ENCODE measurements at regions not wholly inside any gene's neighbourhood (a gene's known extent, or its start where the extent isn't known, plus 50 kb on each side); places are given as distances from the start of the nearest gene placed in this dataset.

GRCh38 chr11:70614034-70614681 lies 215.8 kb downstream of the CTTN start:
- Histone ChIP-seq H3K36me3 (ENCODE audit: low read depth) (no peaks in the 10 kb centered on the region), H3K4me1 (ENCODE audit: insufficient read depth) (no peaks in the 10 kb centered on the region), H3K9me3 (ENCODE audit: low read depth) (no peaks in the 10 kb centered on the region), H3K4me2 (ENCODE audit: unreplicated experiment) (no peak overlapping the region), H3K27ac (no peak overlapping the region), H3K4me3 (no peak overlapping the region), H4K20me1 (ENCODE audit: insufficient read depth) (no peaks in the 10 kb centered on the region), H3K27me3 (replicated peaks; ENCODE audit: insufficient read depth) (no peaks in the 10 kb centered on the region; the same call in 1 of the 2 replicates), H3K9me2 (ENCODE audit: insufficient read depth) (no peaks in the 10 kb centered on the region), H3K9ac (no peak overlapping the region), H3K79me2 (ENCODE audit: insufficient read depth) (no peaks in the 10 kb centered on the region), H3F3A (ENCODE audit: insufficient read depth) (no peaks in the 10 kb centered on the region), H2AFZ (no peak overlapping the region)
- DNase-seq: no peak
- WGBS, 2 experiments (ENCODE audit: low coverage in 1 of 2, low lambda C conversion rate in 2 of 2, missing lambda C conversion rate in 2 of 2): 38 to 39% methylated on average over 7 of the region's 7 CpGs
- in situ Hi-C loops (cut with MboI): no loop called here
- TF ChIP-seq EZH2 (IDR thresholded peaks at IDR 0.05; ENCODE audit: insufficient read depth, poor library complexity, severe bottlenecking) (no peak), EZH2phosphoT487 (IDR thresholded peaks at IDR 0.05; ENCODE audit: insufficient read depth, low read depth) (no peak)

- in situ Hi-C loops (cut with MboI): no loop called here
- Histone ChIP-seq H3F3A (ENCODE audit: insufficient read depth) (no peaks in the 10 kb centered on the region), H4K20me1 (ENCODE audit: insufficient read depth) (no peaks in the 10 kb centered on the region), H3K9me3 (ENCODE audit: low read depth) (no peaks in the 10 kb centered on the region), H3K9me2 (ENCODE audit: insufficient read depth) (no peaks in the 10 kb centered on the region), H3K27ac (no peak overlapping the region), H3K9ac (no peak overlapping the region), H3K4me3 (no peak overlapping the region), H3K79me2 (ENCODE audit: insufficient read depth) (no peaks in the 10 kb centered on the region), H3K4me1 (ENCODE audit: insufficient read depth) (no peaks in the 10 kb centered on the region), H3K4me2 (ENCODE audit: unreplicated experiment) (no peak overlapping the region), H2AFZ (no peak overlapping the region), H3K36me3 (ENCODE audit: low read depth) (no peaks in the 10 kb centered on the region), H3K27me3 (replicated peaks; ENCODE audit: insufficient read depth) (no peaks in the 10 kb centered on the region; the same call in 1 of the 2 replicates)
- TF ChIP-seq EZH2 (IDR thresholded peaks at IDR 0.05; ENCODE audit: insufficient read depth, poor library complexity, severe bottlenecking) (no peak), EZH2phosphoT487 (IDR thresholded peaks at IDR 0.05; ENCODE audit: insufficient read depth, low read depth) (no peak)
- WGBS, 2 experiments (ENCODE audit: low coverage in 1 of 2, low lambda C conversion rate in 2 of 2, missing lambda C conversion rate in 2 of 2): 65 to 68% methylated on average over 18 of the region's 18 CpGs
- no peak for DNase-seq
Observed at GRCh38 chr11:70615036-70615875, 216.9 kb downstream of the CTTN start.

GRCh38 chr11:70616317-70616716 lies 218.0 kb downstream of the CTTN start:
- no peak for DNase-seq
- no peak overlapping the region for H2AFZ ChIP-seq
- in situ Hi-C loops (cut with MboI): no loop called here
- H3K4me3 ChIP-seq: no peak overlapping the region
- H3K27me3 ChIP-seq (replicated peaks; ENCODE audit: insufficient read depth): no peaks in the 10 kb centered on the region
- no peaks in the 10 kb centered on the region for H3K36me3 ChIP-seq (ENCODE audit: low read depth)
- 32 to 49% methylated on average over 7 of the region's 7 CpGs for WGBS, 2 experiments (ENCODE audit: low coverage in 1 of 2, low lambda C conversion rate in 2 of 2, missing lambda C conversion rate in 2 of 2)
- no peak overlapping the region for H3K4me2 ChIP-seq (ENCODE audit: unreplicated experiment)
- no peaks in the 10 kb centered on the region for H3K79me2 ChIP-seq (ENCODE audit: insufficient read depth)
- TF ChIP-seq EZH2 (IDR thresholded peaks at IDR 0.05; ENCODE audit: insufficient read depth, poor library complexity, severe bottlenecking) (no peak), EZH2phosphoT487 (IDR thresholded peaks at IDR 0.05; ENCODE audit: insufficient read depth, low read depth) (no peak)
- no peaks in the 10 kb centered on the region for H3K9me2 ChIP-seq (ENCODE audit: insufficient read depth)
- H3K9me3 ChIP-seq (ENCODE audit: low read depth): no peaks in the 10 kb centered on the region
- H4K20me1 ChIP-seq (ENCODE audit: insufficient read depth): no peaks in the 10 kb centered on the region
- H3F3A ChIP-seq (ENCODE audit: insufficient read depth): no peaks in the 10 kb centered on the region
- H3K9ac ChIP-seq: no peak overlapping the region
- H3K4me1 ChIP-seq (ENCODE audit: insufficient read depth): no peaks in the 10 kb centered on the region
- H3K27ac ChIP-seq: no peak overlapping the region

GRCh38 chr11:70616938-70617654 lies 218.8 kb downstream of the CTTN start:
- H3K9ac ChIP-seq: no peak overlapping the region
- no peaks in the 10 kb centered on the region for H3K9me2 ChIP-seq (ENCODE audit: insufficient read depth)
- no peaks in the 10 kb centered on the region for H4K20me1 ChIP-seq (ENCODE audit: insufficient read depth)
- no peaks in the 10 kb centered on the region for H3K36me3 ChIP-seq (ENCODE audit: low read depth)
- no peaks in the 10 kb centered on the region for H3F3A ChIP-seq (ENCODE audit: insufficient read depth)
- no peaks in the 10 kb centered on the region for H3K79me2 ChIP-seq (ENCODE audit: insufficient read depth)
- TF ChIP-seq EZH2 (IDR thresholded peaks at IDR 0.05; ENCODE audit: insufficient read depth, poor library complexity, severe bottlenecking) (no peak), EZH2phosphoT487 (IDR thresholded peaks at IDR 0.05; ENCODE audit: insufficient read depth, low read depth) (no peak)
- H3K9me3 ChIP-seq (ENCODE audit: low read depth): no peaks in the 10 kb centered on the region
- H3K4me2 ChIP-seq (ENCODE audit: unreplicated experiment): no peak overlapping the region
- no peak overlapping the region for H3K27ac ChIP-seq
- no peak overlapping the region for H3K4me3 ChIP-seq
- 40 to 44% methylated on average over 12 of the region's 12 CpGs for WGBS, 2 experiments (ENCODE audit: low coverage in 1 of 2, low lambda C conversion rate in 2 of 2, missing lambda C conversion rate in 2 of 2)
- in situ Hi-C loops (cut with MboI): no loop called here
- no peak overlapping the region for H2AFZ ChIP-seq
- no peaks in the 10 kb centered on the region for H3K27me3 ChIP-seq (replicated peaks; ENCODE audit: insufficient read depth)
- DNase-seq: no peak
- no peaks in the 10 kb centered on the region for H3K4me1 ChIP-seq (ENCODE audit: insufficient read depth)

Measured in GM23248 (cell line).